PFSK-1 (cell line): ENCODE measurements at regions not wholly inside any gene's neighbourhood (a gene's known extent, or its start where the extent isn't known, plus 50 kb on each side); places are given as distances from the start of the nearest gene placed in this dataset.

Source experiments
- FOXP2 ChIP-seq: optimal IDR thresholded peaks from 2 replicates; pipeline ENCODE3; 2011; ENCODE audit warnings: borderline replicate concordance, control low read depth, inconsistent platforms; ENCODE audit not compliant: insufficient read depth; ENCODE audit errors: extremely low read length, extremely low read depth
- POLR2AphosphoS5 ChIP-seq: IDR thresholded peaks from 2 replicates; pipeline ENCODE4 v1.6.1; 2012; ENCODE audit warnings: low read depth, mild to moderate bottlenecking, control low read depth, low read length, moderate library complexity
- SIN3A ChIP-seq: IDR thresholded peaks from 2 replicates; pipeline ENCODE4 v1.6.1; 2012; ENCODE audit warnings: mild to moderate bottlenecking, low read length, moderate library complexity, borderline replicate concordance; ENCODE audit not compliant: insufficient read depth
- TAF1 ChIP-seq: IDR thresholded peaks from 2 replicates; pipeline ENCODE4 v1.6.1; 2012; ENCODE audit warnings: low read length, control low read depth, borderline replicate concordance; ENCODE audit not compliant: insufficient read depth
- TF ChIP-seq, protein P1 (sequence below), 2 experiments: IDR thresholded peaks; 2 replicates each; pipeline versions ENCODE4 v1.6.1 to v1.8.0; 2011 to 2012; ENCODE audit warnings: low read depth in 2 of 2, low read length in 2 of 2, control low read depth in 1 of 2, inconsistent platforms in 1 of 2, mild to moderate bottlenecking in 1 of 2, moderate library complexity in 1 of 2; ENCODE audit not compliant: insufficient read depth in 1 of 2

DNA sequence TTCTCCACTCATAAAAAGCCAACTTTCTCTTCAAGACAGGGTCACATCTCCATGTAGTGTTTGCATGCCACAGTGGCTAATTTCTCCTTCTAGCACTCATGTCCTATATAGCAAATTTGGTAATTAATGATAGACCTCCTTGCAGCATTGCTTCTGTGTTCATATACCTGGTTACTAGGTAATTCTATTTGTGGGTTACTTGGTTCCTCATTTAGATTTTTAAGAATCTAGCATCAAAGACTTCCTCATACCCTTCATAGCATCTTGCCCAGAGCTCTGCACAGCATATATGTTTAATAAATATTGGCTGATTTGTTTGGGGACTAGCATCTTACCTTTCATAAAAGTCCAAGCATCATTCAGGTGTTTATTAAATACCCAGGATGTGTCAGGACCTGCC lies 152.1 kb downstream of the DUSP6 start:
- TF ChIP-seq FOXP2 (no peak), SIN3A (no peak), POLR2AphosphoS5 (no peak), TAF1 (no peak)
- TF ChIP-seq, protein P1, sequence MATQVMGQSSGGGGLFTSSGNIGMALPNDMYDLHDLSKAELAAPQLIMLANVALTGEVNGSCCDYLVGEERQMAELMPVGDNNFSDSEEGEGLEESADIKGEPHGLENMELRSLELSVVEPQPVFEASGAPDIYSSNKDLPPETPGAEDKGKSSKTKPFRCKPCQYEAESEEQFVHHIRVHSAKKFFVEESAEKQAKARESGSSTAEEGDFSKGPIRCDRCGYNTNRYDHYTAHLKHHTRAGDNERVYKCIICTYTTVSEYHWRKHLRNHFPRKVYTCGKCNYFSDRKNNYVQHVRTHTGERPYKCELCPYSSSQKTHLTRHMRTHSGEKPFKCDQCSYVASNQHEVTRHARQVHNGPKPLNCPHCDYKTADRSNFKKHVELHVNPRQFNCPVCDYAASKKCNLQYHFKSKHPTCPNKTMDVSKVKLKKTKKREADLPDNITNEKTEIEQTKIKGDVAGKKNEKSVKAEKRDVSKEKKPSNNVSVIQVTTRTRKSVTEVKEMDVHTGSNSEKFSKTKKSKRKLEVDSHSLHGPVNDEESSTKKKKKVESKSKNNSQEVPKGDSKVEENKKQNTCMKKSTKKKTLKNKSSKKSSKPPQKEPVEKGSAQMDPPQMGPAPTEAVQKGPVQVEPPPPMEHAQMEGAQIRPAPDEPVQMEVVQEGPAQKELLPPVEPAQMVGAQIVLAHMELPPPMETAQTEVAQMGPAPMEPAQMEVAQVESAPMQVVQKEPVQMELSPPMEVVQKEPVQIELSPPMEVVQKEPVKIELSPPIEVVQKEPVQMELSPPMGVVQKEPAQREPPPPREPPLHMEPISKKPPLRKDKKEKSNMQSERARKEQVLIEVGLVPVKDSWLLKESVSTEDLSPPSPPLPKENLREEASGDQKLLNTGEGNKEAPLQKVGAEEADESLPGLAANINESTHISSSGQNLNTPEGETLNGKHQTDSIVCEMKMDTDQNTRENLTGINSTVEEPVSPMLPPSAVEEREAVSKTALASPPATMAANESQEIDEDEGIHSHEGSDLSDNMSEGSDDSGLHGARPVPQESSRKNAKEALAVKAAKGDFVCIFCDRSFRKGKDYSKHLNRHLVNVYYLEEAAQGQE (IDR thresholded peaks at IDR 0.05; ENCODE audit: insufficient read depth in 1 of 2, low read depth in 2 of 2, low read length in 2 of 2) = no peak

DNA sequence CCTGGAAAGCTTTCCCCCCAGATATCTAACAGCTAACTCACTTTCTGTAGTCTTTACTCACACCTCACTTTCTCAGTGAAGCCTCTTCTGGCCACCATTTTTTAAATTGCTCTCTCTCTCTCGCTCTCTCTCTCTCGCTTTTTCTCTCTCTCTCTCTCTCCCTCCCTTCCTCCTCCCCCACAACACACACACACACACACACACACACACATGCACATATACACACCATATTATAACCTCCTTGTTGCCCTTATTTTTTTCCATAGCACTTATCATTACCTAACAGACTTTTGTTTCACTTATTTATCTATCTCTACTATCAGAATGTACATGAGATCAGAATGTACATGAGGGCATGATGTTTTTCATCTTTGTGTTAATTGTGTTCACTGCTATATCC lies 156.8 kb downstream of the DUSP6 start:
- TF ChIP-seq SIN3A (no peak), TAF1 (no peak), FOXP2 (no peak), POLR2AphosphoS5 (no peak)
- TF ChIP-seq, protein P1 (IDR thresholded peaks at IDR 0.05; ENCODE audit: insufficient read depth in 1 of 2, low read depth in 2 of 2, low read length in 2 of 2) = no peak

DNA sequence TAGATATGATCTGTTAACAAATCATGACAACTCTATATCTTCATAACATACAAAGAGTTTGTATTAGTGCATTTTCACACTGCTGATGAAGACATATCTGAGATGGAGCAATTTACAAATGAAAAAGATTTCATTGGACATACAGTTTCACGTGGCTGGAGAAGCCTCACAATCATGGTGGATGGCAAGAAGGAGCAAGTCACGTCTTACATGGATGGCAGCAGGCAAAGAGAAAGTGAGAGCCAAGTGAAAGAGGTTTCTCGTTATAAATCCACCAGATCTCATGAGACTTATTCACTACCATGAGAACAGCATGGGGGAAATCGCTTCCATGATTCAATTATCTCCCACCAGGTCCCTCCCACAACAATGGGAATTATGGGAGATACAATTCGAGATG lies 157.6 kb downstream of the DUSP6 start:
- TF ChIP-seq FOXP2 (no peak), POLR2AphosphoS5 (no peak), SIN3A (no peak), TAF1 (no peak)
- TF ChIP-seq, protein P1 (IDR thresholded peaks at IDR 0.05; ENCODE audit: insufficient read depth in 1 of 2, low read depth in 2 of 2, low read length in 2 of 2) = no peak

DNA sequence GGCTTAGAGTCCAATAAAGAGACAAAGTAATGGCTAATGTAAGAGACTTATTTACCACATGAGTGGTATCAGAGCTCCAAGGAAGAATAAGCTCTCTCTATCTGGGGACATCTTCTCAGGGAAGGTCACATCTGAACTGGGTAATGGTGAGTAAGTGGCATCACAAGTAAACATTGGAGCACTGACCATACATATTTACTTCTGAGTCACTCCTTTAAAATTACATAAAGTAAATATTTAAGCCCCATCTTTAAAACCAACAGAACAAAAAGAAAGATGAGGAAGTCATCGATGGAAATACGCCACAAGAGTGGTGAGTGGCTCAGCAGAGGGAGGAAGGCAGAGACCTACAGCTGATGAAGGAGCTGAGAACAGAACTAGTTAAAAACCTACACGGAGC lies 159.9 kb downstream of the DUSP6 start:
- TF ChIP-seq POLR2AphosphoS5 = no peak
- no peak for TF ChIP-seq SIN3A
- no peak for TF ChIP-seq FOXP2
- TF ChIP-seq, protein P1 (IDR thresholded peaks at IDR 0.05; ENCODE audit: insufficient read depth in 1 of 2, low read depth in 2 of 2, low read length in 2 of 2) = no peak

DNA sequence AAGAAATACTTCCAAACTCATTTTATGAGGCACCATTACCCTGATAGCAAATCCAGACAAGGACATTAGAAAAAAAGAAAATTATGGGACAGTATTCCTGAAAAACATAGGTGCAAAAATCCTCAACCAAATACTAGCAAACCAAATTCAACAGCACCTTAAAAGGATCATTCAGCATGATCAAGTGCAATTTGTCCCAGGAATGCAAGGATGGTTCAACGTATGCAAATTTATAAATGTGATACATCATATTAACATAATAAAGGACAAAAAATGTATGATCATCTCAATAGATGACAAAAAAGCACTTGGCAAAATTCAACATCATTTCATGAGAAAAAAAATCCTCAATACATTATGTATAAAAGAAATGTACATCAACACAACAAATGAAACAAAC lies 162.9 kb downstream of the DUSP6 start:
- TF ChIP-seq TAF1 (no peak), FOXP2 (no peak), SIN3A (no peak), POLR2AphosphoS5 (no peak)
- TF ChIP-seq, protein P1 (IDR thresholded peaks at IDR 0.05; ENCODE audit: insufficient read depth in 1 of 2, low read depth in 2 of 2, low read length in 2 of 2) = no peak
